ENCODE measurements at regions not wholly inside any gene's neighbourhood (a gene's known extent, or its start where the extent isn't known, plus 50 kb on each side); places are given as distances from the start of the nearest gene placed in this dataset.
"Not testable (repeated sequence)": the region's sequence is repeated elsewhere in the genome, so short reads cannot be mapped to it uniquely, and the experiment has no call there.

DNA sequence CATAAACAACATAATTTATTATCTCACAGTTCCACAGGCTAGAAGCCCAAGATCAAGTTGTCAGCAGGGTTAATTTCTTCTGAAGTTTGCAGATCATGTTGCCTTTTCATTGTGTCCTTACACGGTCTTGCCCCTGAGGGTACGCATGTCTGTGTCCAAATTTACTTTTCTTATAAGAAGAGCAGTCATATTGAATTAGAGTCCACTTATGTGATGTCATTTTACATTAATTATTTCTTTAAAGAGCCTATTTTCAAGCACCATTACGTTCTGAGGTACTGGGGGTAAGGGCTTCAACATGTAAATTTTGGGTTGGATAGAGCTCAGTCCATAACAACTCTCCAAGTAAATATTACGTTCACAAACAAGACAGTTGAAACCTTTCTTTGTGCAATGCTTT, 236.6 kb upstream of the OR4E1 start:
- no peak for DNase-seq (ENCODE audit: low read depth)
- TF ChIP-seq CTCF (conservative IDR thresholded peaks at IDR 0.05; ENCODE audit: low read depth, low read length), result no peak
- H3K4me3 ChIP-seq (ENCODE audit: low read depth, low read length), result no peak overlapping the region

DNA sequence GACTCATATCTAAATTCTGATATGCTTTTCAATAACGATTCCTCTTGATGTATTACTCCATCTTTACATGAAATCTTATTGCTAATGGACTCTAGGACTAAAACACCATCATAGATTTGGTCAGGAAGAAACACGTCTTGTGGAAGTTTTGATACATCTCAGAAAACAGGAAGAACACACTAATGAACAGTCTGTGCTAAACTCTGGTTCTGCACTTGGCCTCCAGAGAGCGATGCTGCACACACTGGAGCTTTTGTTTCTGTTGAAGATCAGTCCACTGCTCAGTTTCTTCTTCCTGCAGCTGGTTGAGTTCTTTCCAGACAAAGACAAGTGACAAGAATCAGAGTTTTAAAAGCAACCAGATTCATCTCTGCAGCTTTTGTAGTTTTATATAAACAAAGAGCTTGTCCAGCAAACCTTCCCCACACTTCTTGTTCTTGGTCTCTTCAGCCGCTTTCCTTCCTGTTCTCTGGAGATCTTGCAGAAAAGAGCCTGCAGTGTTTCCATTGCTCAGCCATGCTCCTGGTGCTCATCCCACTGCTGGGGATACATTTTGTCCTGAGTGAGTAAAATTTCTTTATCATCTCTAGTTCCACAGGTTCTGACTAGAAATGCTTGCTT, 229.1 kb upstream of the OR4E1 start:
- H3K4me3 ChIP-seq (ENCODE audit: low read depth, low read length), result no peak overlapping the region
- DNase-seq (ENCODE audit: low read depth), result peak; percentile 9
- peak; percentile 47 for TF ChIP-seq CTCF (conservative IDR thresholded peaks at IDR 0.05; ENCODE audit: low read depth, low read length)

GRCh38 chr14:21894898-21895194, 221.2 kb upstream of the OR4E1 start:
- not testable (repeated sequence) for DNase-seq (ENCODE audit: low read depth); H3K4me3 ChIP-seq (ENCODE audit: low read depth, low read length)

- no peak overlapping the region for H3K4me3 ChIP-seq (ENCODE audit: low read depth, low read length)
- DNase-seq (ENCODE audit: low read depth), result peak; percentile 9
- TF ChIP-seq CTCF (conservative IDR thresholded peaks at IDR 0.05; ENCODE audit: low read depth, low read length), result peak; percentile 43
Observed at GRCh38 chr14:21894003-21894897, 220.6 kb upstream of the OR4E1 start.

DNA sequence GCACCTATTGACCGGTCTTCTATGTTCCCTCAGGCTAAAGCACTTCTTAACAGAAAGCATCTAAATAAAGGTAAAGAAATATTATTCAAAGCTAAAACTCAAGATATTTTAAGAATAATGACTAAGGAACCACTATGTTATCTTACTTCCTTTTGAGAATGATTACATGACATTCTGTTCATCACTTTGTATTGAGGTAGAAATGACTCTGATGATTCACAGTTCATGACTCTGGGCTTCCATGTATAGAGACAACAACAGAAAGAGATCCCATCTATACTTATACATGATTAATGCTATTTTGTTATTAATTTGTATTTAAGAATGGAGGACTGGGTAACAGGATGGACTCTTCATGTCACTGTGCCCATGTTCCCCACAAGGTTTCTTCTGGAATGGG, 218.3 kb upstream of the OR4E1 start:
- DNase-seq (ENCODE audit: low read depth), result no peak
- TF ChIP-seq CTCF (conservative IDR thresholded peaks at IDR 0.05; ENCODE audit: low read depth, low read length), result no peak

DNA sequence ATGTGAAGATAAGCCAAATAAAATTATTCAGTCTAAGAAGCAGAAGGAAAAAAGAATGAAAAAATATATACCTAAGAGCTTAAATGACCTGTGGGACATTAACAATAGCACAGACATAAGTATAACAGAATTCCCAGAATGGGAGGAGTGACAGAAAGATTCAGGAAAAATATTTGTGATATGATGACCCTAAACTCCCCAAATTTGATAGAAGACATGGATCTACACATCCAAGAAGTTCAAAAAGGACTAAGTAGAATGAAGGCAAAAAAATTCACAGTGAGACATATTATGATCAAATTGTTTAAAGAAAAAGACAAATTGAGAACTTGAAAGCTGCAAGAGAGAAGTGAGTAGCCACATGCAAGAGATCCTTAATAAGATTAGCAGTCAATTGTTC, 211.4 kb upstream of the OR4E1 start:
- no peak for TF ChIP-seq CTCF (conservative IDR thresholded peaks at IDR 0.05; ENCODE audit: low read depth, low read length)
- H3K4me3 ChIP-seq (ENCODE audit: low read depth, low read length), result no peak overlapping the region
- DNase-seq (ENCODE audit: low read depth), result no peak

More for the DNA sequence above, 218.3 kb upstream of the OR4E1 start:
- H3K4me3 ChIP-seq (ENCODE audit: low read depth, low read length), result no peak overlapping the region

DNA sequence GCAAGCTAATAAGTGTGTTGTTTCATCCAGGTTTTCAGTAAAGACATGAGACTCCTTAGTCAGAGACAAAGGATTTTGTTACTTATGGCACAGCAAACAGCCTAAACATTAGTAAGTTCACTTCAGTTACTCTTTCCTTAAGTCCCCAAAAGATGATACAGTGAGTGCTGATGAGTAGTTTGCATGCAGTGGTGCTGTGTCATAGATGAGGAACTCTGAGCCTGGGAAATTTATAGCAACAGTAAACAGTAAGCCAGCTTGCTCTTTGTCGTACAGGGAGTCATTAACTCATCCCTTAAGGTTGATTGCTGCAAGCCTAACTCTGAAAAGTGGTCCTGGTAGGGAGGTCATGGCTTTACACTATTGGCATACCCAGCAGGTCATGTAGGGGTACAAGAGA, 208.6 kb upstream of the OR4E1 start:
- DNase-seq (ENCODE audit: low read depth), result no peak
- no peak for TF ChIP-seq CTCF (conservative IDR thresholded peaks at IDR 0.05; ENCODE audit: low read depth, low read length)

More for the DNA sequence above, 208.6 kb upstream of the OR4E1 start:
- no peak overlapping the region for H3K4me3 ChIP-seq (ENCODE audit: low read depth, low read length)

Measured in choroid plexus epithelial cell (primary cell).